Lower leg skin (tissue), 3 donors: ENCODE measurements at regions not wholly inside any gene's neighbourhood (a gene's known extent, or its start where the extent isn't known, plus 50 kb on each side); places are given as distances from the start of the nearest gene placed in this dataset.

ENCODE experiments used
- POLR2A ChIP-seq, 2 donors: fragments of 450-650 bp; IDR thresholded peaks; one replicate each; pipeline ENCODE4 v1.6.1; 2016 to 2017; ENCODE audit warnings: antibody characterized with exemption in 2 of 2, mild to moderate bottlenecking in 1 of 2, moderate library complexity in 1 of 2
- TF ChIP-seq, protein P1 (sequence below), 3 donors: fragments of 450-650 bp; IDR thresholded peaks; one replicate each; pipeline ENCODE4 v1.5.1; 2016; ENCODE audit warnings: antibody characterized with exemption in 3 of 3, mild to moderate bottlenecking in 3 of 3, moderate library complexity in 2 of 3

GRCh38 chr6:139443231-139444112 is 69.0 kb upstream of the CITED2 start:
- TF ChIP-seq POLR2A (IDR thresholded peaks at IDR 0.05) = no peak
- TF ChIP-seq, protein P1, sequence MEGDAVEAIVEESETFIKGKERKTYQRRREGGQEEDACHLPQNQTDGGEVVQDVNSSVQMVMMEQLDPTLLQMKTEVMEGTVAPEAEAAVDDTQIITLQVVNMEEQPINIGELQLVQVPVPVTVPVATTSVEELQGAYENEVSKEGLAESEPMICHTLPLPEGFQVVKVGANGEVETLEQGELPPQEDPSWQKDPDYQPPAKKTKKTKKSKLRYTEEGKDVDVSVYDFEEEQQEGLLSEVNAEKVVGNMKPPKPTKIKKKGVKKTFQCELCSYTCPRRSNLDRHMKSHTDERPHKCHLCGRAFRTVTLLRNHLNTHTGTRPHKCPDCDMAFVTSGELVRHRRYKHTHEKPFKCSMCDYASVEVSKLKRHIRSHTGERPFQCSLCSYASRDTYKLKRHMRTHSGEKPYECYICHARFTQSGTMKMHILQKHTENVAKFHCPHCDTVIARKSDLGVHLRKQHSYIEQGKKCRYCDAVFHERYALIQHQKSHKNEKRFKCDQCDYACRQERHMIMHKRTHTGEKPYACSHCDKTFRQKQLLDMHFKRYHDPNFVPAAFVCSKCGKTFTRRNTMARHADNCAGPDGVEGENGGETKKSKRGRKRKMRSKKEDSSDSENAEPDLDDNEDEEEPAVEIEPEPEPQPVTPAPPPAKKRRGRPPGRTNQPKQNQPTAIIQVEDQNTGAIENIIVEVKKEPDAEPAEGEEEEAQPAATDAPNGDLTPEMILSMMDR (IDR thresholded peaks at IDR 0.05) = no peak
